UCSD-AML1 (cell line): ENCODE measurements at regions not wholly inside any gene's neighbourhood (a gene's known extent, or its start where the extent isn't known, plus 50 kb on each side); places are given as distances from the start of the nearest gene placed in this dataset.

Source experiments
- DNase-seq: peaks from one replicate; lab custom pipeline; 2025; ENCODE audit not compliant: unreplicated experiment; lab: John Stamatoyannopoulos, UW

DNA sequence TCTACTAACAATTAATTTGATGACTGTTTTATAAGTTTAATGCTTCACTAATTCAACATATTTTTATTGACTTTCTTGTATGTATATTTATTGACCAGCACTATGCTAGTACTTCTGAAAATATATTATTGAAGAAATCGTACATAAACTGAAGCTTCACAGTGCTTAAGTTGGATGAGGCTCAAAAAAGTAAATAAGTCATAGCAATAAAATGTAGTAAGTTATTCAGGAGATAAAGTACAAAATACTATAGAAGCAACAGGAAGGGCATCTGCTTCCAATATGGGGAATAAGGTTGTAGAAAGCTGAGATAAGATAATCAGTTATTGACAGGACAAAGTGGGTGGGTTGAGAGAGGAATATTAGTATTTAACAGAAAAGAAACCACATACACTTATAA, 944.9 kb upstream of the MIR17HG start:
- DNase-seq = no peak

DNA sequence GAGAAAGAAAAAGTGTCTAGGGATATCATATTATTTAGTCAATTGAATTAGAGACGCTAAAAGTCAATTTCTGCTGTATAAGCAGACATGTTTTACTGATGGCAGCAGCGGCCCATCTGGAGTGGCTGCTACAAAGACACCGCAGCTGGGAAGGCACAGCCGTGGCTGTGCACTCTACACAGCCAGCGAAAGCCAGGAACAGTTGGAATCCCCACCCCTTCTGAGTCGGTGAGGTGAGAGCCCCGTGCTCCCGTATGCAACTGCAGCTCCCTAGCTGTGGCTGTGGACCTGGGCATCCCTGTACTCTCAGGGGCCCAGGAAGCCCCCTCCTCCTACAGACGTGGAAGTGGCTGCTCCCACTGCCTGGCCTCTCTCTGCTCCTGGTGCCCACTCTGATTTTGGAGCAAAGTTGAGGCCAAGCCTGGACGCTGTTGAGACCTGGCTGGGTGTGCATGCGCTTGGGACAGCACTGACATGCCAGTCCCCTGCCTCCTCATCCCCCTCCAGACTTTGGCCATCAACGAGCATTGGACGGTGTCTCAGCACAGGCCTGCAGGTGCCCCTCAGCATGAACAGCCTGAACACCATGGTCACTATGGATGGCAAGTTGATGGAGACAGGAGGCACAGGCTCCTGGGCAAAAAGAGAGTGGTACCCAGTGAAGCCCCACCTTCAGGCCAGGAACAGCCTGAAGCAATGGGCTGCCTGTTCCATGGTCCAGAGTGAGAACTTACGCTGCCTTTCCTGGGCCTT, 944.0 kb upstream of the MIR17HG start:
- no peak for DNase-seq

DNA sequence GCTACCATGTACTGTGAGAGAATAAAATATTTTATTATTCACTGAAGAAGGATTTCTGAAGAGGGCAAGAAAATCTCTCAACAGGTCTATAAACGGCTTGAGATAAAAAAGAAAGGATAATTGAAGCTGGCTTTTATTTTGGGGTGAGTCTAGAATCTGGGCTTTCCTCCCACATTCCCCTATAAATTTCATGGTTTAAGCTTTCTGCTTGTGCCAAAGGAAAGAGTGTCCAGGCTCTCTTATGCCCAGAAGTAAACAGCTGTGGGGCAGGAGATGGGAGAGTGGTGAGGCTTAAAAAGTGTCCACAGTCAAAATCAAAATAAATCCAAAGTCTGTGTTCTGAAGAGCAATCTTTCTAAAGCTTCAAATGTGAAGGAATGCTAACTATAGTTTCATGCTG, 942.2 kb upstream of the MIR17HG start:
- DNase-seq = no peak

DNA sequence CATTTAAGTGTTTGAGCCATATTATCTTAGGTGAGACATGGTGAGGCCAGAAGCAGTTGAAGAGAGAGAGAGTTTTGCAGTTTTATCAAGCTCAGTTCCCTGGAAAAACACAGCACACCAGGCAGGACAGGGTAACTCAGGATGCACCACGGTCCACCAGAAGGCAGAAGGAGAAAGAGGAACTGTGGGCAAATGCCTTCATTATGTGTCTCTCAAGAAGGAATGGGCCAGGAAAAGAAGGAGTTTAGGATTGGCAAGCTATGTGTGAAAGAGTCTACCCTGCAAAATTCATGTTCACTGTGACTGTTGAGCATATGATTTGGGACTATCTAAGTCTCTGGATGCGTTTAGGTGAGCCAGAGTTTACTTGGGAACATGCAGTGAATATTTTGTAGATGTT, 934.5 kb upstream of the MIR17HG start:
- DNase-seq = no peak

DNA sequence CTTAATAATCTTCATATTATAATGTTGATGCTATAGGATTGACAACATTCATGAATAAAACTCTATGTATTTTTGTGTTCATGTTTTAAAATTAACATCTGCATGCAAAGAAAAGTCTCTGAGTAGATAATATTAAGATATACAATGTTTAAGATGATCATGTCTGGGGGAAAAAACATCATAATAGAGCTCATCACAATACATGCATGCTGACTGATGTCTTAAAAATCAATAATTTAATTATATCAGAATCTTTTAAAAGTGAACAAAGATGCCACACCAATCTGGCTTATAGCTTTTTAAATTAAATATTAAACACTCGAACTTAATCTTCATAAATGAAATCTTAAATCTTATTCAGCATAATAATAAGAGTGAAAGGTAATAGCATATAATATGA, 933.9 kb upstream of the MIR17HG start:
- no peak for DNase-seq

DNA sequence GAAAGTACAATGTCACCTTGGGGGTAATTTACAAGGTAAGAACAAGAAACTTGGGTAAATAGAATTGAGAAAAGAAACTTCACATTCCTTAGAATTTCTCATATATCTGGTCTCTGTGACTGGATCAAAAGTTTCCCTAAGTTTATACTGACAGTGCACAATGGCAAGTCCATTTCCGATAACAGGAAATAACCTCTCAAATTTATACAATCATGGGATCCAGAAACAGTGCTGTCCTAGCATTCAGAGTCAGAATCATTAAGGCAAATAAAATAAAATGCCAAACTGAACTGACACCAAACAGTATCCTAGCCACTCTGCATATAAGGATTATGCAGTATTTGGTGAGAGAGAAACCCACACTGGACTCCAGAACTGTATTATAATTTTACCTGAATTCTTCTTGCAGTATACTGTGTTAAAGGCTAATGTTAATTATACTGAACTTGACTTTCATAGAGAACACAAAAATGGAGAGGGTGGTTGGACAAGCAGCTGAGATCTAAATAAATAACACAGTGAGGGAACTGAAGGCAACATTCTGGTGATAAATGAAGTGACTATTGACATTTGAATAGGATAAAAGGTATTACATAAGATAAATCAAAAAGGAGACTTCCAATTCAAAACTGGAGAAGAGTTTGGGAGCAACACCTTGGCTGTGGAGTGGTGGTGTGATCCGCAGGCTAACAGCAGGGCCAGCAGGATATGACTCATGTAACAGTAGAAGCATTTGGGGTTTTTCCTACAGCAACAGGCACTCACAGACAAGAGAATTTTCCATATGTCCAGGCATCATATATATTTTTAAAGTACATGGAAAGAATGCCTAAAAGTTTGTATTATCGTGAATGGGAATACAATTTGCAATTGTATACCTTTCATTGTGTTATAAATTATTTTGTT, 932.5 kb upstream of the MIR17HG start:
- DNase-seq = no peak

DNA sequence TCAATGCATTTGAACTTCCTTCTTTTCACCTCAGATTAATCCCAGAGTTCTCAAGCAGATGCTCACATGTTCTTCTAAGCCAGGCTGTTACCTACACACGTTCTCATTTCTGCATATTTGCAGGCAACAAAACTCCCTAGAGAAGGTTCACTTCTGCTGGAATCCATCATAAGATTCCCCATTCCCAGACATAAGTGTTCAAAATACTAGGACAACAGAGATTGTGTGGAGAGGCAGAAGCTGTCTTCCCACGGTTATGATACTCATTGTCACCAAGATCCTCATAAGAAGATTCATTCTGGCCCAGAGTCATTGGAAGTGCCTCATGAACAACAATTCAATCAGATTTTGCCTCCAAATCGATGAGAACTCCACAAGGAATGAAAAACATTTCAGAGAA, 931.6 kb upstream of the MIR17HG start:
- no peak for DNase-seq

DNA sequence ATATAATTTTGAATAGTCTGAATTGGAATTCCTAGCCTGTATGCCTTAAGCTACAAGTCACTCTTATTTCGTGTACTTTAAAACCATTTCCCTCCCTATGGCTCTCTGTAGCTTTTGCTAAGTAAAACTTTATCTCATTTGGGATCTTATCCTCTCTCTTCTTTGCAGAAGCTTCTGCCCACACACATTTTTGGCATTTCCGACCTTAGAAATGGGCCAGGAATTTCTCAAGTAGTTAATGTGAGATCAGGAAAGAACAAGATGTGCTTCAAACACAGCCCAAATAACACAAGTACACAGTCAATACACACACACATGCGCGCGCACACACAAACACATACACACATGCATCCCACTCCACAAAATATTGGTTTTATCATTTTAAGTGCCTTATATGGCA, 931.0 kb upstream of the MIR17HG start:
- DNase-seq = no peak

DNA sequence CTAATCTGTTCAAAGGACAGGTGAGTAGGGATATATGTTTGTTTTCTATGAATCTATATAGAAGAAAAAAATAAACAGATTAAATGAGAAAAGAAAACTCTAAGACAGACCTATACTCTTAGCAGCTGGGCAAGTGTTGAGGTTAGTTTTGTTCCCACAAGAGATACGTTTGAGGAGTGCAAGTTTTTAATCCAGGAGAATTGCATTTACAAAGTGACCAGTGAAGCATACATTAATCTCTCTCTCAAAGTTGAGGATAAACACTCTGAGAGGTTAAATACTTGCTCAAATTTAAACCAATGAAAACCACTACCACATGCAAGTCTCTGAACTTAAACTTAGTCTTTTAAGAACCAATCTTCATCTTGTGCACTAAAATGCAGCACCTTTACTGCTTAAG, 930.5 kb upstream of the MIR17HG start:
- DNase-seq = no peak

DNA sequence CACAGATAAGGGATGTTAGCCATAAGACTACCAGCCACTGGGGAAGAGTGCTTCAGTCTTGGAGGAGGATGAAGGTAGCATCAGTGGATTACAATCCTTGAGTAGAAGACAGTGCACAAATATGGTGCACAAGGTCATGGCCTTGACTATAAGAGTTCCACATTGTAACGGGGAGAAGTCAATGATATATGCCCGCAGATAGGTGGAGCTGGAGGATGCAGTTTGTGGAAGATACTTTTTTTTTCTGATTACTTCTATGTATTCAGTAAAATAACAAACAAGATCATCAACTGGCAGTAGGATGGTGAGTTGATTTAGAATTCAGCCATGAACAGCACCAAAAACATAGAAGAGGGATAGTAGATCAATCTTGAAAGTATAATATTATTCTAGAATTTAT, 926.8 kb upstream of the MIR17HG start:
- no peak for DNase-seq

DNA sequence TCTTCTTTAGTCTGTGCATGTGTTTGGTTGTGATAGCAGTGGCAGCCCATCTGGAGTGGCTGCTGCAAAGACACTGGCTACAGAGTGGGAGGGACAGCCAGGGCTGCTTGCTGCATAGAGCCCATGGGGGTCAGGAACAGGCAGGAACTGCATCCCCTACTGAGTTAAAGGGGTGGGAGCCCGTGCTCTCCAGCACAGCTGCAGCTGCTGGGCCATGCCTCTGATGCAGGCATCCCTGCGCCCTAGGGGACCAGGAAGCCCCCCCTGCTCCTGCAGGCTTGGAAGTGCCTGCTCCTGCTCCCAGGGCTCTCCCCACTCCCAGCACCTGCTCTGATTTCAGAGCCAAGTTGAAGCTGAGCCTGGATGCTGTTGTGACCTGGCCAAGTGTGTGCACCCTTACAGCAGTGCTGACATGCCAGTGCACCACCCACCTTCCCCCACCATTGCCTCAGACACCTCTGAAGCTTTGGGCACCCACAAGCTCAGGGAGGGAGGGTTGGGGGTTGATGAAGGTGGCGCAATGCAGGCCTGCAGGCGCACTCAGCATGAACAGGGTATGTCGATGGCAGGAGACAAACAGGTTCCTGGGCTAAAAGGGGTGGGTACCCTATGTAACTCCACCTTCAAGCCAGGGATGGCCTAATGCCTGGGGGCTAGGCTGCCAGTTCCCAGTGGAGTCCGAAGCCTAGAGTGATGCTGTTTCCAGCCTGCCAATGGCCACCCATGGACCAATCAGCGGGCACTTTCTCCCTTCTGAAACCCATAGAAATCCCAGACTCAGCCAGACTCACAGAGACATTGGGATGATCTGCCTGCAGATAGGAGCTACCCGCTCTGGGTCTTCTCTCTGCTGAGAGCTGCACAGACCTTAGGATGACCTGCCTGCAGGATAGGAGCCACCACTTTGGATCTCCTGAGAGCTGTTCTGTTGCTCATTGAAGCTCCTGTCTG, 919.9 kb upstream of the MIR17HG start:
- no peak for DNase-seq

DNA sequence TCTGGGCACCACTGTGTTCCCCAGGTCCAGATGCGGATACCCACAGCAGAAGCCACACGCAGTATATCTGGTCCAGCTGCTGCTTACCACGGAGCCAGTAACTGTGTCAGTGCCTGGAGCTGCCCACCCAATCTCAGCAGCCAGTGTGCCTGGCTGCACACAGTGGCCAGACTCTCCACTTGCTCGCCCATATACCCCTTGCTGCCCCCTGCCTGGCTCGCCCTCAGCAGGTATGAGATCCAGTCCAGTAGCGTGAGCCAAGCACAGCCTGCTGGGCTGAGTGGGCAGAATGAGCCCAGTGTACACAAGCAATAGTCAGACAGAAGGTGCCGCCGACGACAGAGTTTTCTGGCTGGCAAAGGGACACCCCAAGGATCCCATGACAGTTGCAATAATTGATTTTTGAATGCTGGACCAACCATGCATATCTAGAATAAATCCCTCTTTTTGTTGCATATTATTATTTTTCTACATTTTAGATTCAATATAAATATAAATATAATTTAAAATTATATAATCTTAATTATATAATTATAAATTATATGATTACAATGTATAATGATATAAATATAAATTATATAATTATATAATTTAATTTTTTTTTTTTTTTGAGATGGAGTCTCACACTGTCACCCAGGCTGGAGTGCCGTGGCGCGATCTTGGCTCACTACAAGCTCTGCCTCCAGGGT, 918.8 kb upstream of the MIR17HG start:
- DNase-seq = no peak

DNA sequence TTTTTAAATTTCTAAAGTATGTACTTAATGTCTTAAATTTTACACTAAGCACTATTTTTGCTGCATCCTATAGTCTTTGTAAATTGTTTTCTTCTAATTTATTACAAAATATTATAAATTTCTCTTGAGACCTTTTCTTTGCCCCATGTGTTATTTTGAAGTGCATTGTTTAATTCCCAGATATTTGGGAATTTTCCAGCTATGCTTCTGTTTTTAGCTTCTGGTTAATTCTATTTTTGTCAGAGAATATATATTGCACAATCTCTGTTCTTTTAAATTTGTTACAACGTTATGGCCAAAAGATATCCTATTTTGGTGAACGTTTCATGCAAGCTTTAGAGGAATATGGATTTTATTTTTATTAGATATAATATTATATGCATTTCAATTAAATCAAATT, 917.4 kb upstream of the MIR17HG start:
- DNase-seq = no peak

DNA sequence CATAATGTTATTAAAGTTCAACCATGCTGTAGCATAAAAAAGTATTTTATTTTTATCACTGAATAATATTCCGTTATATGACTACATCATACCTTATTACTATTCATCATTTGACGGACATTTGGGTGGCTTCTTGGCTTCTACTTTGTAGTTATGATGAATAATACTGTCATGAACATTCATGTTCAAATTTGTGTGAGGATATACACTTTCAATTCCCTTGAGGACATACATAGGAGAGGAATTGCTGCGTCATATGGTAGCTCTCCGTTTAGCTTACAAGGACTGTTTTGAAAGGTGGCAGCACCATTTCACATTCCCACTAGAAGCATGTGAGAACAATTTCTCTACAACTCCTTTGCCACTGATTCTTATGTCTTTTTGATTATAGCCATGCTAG, 910.8 kb upstream of the MIR17HG start:
- DNase-seq = no peak

DNA sequence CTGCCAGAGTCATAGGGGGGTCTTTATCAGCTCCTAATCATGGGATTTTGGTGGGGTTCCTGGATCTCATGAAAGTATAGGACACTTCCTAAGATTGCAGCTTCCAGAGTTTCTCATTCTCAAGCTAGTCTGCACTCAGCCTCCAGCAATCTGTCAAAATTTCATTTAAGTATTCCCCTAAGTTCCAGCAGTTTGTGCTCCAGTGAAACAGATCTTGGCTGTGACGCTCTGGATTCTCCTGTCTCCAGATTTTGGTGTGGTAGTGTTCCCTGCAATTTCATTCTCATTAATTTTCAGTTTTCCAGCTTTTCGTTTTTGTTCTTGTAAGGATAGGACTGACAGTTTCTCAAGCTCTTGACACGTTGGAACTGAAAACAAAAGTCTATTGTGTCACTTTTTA, 908.9 kb upstream of the MIR17HG start:
- no peak for DNase-seq

DNA sequence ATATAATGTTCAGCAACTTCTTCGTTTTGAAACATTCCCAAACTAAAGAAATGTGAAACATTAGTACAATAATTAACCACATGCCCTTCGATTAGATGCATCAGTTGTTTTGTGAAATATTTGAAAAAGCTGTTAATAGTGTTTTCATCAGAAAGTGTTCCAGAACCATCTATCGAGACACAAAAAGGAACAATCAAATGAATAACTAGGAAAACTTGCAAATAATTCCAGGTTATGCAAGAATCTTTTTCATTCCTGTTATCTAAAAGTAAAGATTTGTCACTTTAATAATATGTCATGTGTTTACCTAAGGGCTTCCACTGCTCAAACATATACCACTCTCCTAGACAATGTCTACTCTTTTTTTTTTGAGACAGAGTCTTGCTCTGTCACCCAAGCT, 904.2 kb upstream of the MIR17HG start:
- DNase-seq = no peak

DNA sequence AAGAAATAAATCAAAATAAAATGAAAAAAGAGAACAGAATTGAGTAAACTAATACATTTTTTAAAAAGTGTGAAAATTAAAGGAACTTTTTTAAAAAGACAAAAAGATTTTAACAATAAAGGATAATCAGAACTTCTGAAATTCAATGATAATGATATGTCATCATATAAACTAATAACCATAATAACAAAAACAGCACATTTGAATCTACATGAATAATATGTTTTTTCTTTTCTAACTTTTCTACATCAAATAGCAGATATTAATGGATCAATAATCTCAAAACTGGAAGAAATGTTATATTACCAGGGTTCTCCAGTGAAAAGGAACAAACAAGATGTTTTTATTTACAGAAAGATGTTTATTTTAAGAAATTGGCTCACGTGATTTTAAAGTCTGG, 903.3 kb upstream of the MIR17HG start:
- no peak for DNase-seq

DNA sequence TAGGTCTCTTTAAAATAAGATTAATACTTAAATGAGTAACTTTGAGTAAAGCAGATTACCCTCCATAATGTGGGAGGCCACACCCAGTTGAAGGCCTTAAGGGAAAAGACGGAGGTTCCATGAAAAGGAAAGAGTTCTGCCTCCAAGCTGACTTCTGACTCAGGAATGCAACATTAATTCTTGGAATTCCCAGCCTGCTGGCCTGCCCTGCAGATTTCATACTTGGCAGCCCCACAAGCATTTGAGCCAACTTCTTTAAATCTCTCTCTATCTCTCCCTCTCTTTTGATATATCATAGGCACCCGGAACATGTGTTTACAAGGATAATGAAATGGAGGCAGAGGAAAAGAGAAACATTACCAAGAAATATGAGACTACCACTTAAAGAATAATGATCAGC, 902.3 kb upstream of the MIR17HG start:
- no peak for DNase-seq

DNA sequence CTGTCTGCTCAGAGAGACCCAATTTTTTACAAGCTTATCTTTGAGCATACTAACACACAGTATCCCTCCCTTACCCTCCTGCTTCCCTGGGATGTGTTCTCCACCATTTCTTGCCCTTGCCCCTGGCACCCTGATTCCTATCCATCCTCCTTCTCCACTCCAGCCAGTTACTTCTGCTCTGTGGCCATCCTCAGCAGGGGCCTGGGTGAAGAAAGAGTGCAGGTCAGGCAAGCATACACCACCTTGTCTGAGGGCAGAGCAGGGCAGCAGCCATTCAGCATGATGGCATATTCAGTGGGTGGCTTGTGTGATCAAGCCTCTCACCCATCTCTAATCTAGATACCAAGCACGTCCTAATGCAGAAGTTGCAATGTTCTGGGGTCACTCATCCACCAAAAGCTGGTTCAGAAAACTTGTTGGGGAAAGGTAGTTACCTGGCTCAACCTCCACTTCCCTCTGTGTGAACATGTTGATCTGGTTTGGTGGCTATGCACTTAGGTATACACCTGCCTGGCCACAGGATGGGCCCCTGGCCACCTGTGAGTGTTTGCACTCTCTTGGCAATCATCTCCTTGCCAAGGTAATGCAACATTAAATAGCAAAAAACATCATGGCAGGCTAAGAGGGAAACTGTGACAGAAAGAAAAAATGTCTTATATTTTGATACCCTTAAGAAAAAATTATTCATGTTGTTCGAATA, 900.3 kb upstream of the MIR17HG start:
- no peak for DNase-seq

DNA sequence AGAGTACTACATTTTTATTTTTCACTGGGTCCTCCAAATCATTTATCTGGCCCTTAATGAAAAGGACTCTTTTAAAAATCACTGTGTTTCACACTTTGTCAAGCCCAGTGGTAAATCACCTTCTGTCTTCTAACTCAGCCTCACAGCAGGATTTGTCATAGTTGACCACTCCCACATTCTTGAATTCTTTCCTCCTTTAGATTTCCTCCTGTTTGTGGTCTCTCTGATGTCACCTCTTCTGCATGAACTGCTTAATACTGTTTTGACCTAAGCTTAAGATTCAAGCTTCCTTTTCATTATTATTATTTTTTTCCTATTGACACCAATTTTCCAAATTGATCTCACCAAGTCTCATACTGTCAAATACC, 899.8 kb upstream of the MIR17HG start:
- DNase-seq = no peak
